Left renal cortex interstitium (tissue), 4 donors: ENCODE measurements at regions not wholly inside any gene's neighbourhood (a gene's known extent, or its start where the extent isn't known, plus 50 kb on each side); places are given as distances from the start of the nearest gene placed in this dataset.

Experiments used
- DNase-seq, 4 donors: peaks; one replicate each; pipeline ENCODE4 v3.0.0-alpha.2; 2013; ENCODE audit warnings: low read depth in 4 of 4, low spot score in 2 of 4, missing footprints in 1 of 4

DNA sequence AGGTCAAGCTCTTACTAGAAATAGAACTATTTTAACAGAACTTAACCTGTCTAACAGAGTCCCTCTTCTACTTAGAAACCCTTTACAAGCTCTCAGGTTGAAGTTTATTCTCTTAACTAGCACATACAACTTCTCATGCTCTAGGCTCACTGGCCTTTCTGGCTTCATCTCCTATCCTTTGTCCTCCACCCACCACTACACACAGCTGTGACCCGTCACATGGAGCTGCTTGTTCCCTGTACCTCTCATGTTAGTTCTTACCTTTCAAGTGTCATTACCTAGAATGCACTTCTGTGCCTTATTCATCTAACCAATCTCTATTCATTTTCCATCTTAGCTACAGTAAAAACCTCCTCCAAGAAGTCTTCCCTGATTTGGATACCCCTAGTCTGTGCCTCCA lies 89.4 kb upstream of the APC start:
- DNase-seq: no peak

DNA sequence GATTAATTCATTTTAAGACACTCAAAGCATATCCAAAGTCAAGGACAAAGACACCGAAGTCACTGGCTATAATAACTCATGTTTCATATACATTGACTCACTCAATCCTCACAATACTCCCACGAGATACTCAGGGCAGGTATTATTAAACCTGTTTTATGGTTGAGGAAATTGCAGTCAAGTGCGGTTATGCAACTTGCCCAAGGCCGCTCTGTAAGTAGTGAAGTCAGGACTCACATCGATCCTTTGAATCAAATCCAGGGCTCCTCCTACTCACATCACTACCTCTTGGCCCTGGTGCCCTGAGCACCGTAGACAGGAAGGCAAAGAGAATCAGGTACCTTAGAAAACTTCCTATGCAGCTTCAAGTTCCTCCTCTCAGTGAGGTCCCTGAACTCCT lies 87.8 kb upstream of the APC start:
- no peak for DNase-seq

DNA sequence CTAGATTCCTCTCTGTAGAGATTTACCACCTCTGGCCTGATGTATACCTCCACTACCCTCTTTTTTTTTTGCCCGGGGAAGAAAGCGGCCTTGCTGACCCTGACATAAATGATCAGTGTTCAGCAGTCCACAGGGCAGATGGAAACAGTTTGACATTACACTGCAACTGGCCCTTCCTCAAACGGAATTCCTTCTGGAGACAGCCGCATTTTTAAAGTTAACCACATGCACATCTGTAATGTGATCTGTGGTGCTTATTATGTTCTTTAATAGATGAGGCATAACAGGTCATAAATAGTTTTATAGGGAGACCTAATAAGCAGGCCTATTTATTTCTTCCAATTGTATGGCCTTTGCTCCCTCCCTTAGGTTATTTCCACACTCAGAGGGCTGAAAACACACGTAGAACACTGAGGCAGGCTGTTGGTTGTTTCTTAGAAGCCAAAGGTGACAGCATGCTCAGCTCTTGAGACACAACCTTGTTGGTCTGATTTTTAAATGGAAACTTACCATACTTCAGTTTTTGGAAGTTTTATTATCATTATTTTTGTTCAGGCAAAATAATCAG lies 84.0 kb upstream of the APC start:
- DNase-seq: no peak

DNA sequence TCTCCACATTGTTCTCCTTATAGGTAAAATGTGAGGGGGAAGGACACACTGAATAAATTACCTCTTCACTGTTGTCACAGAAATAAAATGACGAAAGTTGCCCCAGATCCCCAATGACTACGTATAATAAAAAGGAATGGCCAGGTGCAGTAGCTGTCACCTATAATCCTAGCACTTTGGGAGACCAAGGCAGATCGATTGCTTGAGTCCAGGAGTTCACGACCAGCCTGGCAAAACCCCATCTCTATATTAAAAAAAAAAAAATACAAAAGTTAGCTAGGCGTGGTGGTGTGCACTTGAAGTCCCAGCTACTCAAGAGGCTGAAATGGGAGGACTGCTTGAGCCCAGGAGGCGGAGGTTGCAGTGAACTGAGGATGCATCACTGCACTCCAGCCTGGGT lies 82.2 kb upstream of the APC start:
- DNase-seq: no peak

DNA sequence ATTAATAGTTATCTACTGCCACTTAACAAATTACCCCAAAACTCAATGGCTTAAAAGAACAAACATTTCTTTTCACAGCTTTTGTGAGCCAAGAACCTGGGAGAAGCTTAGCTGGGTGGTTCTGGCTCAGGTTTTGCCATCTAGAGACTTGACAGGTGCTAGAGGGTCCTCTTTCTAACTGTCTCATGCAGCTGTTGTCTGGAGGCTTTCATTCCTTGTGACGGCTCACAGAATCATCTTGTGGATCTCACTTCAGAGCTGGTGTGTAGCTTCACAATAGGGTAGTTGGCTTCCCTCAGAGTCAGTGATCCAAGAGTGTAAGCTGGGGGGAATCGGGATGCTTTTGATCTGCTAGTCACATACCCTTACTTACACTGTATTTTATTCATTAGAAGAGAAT lies 81.2 kb upstream of the APC start:
- DNase-seq: no peak

DNA sequence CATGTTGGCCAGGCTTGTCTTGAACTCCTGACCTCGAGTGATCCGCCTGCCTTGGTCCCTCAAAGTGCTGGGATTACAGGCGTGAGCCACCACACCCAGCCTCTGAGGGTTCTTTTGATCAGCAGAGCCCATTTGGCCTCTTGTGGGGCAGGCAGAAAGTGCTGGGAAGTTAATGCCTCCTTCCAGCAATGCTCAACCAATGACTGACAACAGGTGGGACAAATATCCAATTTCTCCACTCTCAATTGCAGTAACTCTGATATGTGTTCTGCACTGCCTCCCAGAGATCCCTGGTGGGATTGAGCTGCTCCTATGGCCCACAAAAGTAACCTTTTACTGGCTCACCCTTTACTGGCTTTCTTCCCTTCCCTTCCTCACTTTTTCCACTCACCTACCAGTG lies 79.9 kb upstream of the APC start:
- DNase-seq: no peak

DNA sequence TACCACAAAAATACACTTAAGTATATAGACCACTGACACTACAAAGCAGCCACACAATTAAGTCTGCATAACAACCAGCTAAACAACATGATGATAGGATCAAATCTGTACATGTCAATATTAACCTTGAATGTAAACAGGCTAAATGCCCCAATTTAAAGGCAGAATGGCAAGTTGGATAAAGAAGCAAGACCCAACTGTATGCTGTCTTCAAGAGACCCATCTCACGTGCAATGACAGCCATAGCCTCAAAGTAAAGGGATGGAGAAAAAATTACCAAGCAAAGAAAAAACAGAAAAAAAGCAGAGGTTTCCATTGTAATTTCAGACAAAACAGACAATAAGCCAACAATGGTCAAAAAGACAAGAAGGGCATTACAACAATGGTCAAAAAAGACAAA lies 77.3 kb upstream of the APC start:
- no peak for DNase-seq

DNA sequence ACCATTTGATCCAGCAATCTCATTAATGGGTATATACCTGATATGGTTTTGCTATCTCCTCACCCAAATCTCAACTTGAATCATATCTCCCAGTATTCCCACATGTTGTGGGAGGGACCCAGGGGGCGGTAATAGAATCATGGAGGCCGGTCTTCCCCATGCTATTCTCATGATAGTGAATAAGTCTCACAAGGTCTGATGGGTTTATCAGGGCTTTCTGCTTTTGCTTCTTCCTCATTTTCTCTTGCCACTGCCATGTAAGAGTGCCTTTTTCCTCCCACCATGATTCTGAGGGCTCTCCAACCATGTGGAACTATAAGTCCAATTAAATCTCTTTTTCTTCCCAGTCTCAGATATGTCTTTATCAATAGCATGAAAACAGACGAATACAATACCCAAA lies 74.5 kb upstream of the APC start:
- no peak for DNase-seq

DNA sequence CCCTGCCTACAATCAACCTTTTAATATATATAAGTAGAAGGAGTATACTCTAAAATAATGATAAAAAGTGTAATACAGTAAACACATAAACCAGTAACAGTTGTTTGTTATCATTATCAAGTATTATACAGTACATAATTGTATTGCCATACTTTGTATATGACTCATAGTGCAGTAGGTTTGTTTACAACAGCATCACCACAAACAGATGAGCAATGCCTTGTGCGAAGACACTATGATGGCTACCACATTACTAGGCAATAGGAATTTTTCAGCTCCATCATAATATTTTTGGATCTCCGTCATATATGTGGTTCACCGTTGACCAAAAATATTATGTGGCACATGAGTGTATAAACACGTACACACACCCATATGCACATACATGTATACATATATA lies 69.7 kb upstream of the APC start:
- DNase-seq: no peak

DNA sequence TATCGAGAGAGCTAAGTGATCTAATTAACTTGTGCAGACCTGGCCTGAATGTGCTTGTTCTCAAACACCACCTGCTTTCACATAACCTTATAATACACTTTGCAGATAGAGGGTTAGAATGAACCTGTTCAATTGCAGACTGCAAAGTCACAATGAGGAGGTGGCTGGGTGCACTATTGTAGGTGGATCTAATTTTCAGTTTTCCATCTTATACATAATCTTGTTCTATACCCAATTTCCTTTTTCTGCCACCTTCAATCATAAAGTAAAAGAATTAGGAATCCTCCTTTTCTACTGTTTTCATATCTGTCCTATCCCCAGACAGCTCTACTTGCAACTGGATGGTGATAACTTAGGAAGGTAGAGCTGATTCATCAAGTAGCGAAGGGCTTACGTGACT lies 68.8 kb upstream of the APC start:
- no peak for DNase-seq

DNA sequence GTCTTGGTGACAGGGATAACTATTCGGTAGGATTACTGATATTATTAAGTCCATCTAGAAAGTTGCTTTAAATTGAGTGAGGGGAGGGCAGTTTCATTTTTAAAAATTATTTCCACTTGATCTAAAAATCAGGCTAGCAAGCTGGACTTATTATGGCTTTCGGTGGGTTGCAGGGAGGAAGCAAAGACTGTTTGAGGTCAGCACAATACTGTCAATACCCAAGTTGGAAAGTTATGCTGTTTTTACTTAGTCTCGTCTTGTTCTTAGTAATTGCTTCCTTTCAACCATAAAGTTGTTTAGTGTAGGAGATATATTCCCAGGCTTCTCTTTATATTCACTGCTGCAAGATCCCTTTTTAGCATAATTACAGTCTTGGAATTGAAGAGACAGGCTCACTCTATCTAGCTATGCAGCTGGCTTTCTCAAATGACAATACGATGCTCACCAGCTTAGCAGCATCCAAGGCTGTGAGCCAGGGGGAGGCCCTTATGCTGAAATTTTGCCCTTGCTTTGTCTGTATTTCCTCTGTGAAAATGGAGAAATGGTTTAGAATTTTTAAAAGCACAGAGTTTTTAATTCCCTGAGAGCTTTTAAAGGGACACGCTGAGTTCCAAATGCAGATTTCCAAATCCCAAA lies 68.2 kb upstream of the APC start:
- no peak for DNase-seq

DNA sequence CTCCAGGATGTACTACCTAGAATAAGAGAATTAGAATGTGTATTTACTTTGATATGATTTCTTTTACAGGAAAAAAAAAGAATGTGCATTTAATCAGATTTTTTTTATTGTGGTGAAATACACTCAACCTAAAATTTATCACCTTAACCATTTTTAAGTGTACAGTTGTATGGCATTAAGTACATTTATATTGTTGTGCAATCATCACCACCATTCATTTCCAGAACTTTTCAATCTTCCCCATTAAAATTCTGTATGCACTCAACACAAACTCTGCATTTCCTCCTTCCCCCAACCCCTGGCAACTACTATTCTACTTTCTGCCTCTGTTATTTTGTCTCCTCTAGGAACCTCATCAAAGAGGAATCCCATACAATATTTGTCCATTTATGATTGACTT lies 66.0 kb upstream of the APC start:
- no peak for DNase-seq

DNA sequence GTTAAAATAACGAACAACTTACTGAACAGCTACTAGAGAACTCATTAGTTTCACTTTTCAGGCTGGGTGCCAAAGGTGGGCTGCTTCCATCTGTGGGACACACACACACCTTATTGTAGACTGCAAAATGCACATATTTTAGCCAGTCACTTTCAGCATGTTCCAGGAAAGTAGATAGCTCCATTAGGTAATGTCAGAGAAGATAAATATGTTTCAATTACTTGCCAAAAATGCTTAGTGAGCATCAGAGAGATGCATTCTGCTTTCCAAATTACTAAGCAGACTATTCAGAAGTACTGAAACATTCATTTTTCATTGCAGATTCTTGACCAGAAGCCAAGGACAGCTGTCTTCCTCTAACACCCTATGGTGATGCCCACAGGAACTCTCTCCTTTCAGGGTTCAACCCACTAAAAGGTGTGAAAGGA lies 56.2 kb upstream of the APC start:
- no peak for DNase-seq

DNA sequence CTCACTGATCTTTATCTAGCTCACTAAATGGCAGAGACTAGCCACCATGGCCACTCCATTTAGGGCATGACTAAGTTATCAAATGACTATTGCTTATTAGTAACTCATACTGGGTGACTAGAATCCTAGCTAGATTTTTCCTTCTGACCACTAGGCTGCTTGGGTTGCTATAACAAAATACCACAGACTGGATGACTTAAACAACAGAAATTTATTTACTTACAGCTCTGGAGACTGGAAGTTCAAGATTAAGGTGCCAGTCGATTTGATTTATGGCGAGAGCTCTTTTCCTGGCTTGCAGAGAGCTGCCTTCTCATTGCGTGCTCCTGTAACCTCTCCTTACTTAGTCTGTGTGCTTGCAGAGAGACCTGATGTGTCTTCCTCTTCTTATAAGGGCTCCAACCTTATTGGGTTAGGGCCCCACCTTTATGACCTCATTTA lies 55.0 kb upstream of the APC start:
- no peak for DNase-seq

DNA sequence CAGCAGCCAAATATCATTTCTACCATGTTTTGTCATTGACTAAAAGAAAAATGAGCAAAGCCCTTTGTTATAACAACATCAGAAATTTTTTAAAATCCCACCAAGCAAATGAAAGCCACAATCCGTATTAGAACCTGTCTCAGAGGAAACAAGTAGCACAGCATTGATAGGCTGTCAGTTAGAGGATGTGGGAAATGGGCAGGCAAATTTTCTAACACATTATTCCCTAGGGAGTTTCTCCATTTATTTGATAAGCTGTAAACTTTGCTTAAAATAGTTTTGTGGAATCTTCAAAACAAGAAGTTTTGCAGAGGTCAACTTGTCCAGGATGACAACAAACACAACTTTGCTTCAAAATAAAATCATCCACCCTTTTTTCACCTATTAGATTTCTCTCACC lies 53.6 kb upstream of the APC start:
- no peak for DNase-seq

DNA sequence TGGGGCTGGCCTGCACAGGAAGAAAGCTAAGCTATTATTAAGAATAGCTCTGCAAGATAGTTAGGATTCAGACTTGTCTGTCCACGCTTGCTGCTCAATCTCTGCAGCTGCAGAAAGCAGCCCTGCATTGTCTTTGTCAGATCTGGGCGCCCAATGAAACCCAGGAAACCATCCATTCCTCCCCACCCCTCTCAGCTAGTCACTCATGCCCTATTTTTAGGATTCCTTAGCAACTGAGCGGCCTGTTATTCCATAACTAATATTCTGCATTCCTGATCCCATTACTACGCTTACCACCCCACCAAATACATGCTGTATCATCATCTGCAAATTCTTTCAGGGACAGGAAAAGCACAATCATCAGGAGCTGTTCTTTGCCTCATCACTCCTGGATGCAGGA lies 52.9 kb upstream of the APC start:
- DNase-seq: no peak

DNA sequence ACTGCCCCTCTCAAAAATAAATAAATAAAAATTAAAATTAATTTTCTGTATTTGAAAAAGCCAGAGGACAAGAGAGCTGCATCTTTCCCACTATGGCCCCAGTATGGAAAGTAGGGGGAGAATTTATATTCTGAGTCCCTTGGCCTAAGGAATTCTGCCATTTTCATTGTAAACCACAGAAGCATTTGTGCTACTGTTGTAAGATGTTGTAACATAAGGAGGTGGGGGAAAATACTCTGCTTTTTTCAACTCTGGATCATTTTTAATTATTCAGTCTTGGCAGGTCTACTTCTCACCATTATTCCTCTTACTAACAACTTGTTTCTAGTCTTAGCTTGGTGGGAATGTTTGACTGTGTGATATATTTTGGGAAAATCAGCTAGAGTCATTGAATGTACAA lies 52.3 kb upstream of the APC start:
- DNase-seq: no peak

DNA sequence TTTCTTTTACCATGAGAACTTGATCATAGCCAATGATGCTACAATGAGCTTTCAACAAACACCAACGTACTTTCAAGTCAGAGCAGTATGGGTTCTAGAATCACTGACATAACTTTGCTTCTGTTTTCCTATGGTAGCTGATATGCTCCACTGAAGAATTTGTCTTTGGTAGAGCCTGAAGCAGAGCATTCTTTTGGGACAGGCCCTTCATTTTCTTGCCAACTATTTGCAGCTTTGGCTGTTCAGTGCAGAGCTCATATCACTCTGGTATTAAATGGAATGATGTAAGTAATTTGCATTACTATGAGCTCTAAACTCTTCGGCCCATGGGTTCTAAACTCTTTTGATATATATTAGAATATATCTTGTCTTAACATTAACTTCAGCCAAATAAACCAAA lies 51.8 kb upstream of the APC start:
- no peak for DNase-seq

DNA sequence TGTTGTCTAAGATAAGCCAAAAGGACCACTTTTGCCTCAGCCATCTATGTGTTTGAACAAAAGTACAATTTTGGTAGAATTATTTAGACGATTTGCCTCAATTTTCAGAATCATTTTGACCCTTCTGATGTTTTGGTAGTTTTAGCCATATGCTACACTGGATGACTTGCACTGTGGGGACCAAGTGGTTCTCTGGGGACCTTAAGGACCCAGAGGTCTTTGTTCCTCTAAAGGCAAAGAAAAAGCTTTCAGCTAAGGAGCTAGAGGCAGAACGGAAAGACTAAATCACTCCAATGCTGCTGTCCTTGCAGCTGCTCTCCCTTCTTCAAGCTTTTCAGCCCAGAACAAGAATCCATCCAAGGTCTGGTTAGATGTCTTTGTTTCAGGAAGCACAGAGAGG lies 51.0 kb upstream of the APC start:
- no peak for DNase-seq

DNA sequence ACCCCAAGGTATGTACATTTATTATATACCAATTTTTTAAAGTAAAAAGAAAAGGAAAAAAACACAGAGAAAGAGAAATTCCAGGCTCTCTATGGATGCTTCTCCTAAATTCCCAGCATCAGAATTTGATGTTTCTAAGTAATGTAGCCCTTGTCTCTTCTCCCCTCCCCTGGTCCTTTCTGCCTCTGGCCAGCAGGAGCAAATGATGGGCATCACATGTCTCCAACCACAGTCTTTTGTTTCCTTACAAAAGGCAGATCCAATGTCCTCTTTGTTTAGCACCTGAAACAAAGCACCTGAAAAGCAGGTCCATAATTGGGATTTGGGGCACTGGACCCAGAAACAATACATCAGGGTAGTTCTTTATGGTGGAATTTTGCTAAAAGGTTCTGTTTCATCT lies 50.4 kb upstream of the APC start:
- no peak for DNase-seq
